Neural progenitor cell (in vitro differentiated cells): ENCODE measurements at regions not wholly inside any gene's neighbourhood (a gene's known extent, or its start where the extent isn't known, plus 50 kb on each side); places are given as distances from the start of the nearest gene placed in this dataset.

ENCODE experiments used
- EZH2 ChIP-seq: fragments of 200-600 bp; sonication (generic); IDR thresholded peaks from 2 replicates; pipeline ENCODE4 v1.6.1; 2017; ENCODE audit warnings: antibody characterized with exemption, mild to moderate bottlenecking, moderate library complexity
- EZH2phosphoT487 ChIP-seq: fragments of 200-600 bp; sonication (generic); IDR thresholded peaks from 2 replicates; pipeline ENCODE4 v1.6.1; 2017; ENCODE audit warnings: antibody characterized with exemption
- TF ChIP-seq, protein P1 (sequence below): fragments of 200-600 bp; sonication (generic); IDR thresholded peaks from 2 replicates; pipeline ENCODE4 v1.5.1; 2017; ENCODE audit warnings: antibody characterized with exemption, mild to moderate bottlenecking

DNA sequence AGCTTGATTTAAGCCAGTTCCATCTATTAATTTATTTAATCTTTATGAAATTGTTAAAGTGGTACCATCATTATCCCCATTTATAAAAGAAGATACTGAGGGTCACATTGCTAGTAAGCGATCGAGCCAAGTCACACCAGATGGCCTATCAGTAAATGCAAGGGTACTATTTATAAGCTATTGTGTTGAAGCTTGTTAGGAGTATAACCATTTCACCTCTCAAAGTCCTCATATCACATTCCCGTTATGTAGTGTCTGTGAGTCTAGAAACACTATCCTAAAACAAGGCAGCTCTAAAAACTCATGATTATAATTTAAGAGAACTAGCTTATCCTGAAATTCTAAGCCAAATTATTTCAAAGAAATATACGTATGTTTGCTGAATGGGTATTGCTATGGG is 1161.8 kb downstream of the EFNA5 start:
- TF ChIP-seq EZH2phosphoT487 (no peak), EZH2 (no peak)
- TF ChIP-seq, protein P1, sequence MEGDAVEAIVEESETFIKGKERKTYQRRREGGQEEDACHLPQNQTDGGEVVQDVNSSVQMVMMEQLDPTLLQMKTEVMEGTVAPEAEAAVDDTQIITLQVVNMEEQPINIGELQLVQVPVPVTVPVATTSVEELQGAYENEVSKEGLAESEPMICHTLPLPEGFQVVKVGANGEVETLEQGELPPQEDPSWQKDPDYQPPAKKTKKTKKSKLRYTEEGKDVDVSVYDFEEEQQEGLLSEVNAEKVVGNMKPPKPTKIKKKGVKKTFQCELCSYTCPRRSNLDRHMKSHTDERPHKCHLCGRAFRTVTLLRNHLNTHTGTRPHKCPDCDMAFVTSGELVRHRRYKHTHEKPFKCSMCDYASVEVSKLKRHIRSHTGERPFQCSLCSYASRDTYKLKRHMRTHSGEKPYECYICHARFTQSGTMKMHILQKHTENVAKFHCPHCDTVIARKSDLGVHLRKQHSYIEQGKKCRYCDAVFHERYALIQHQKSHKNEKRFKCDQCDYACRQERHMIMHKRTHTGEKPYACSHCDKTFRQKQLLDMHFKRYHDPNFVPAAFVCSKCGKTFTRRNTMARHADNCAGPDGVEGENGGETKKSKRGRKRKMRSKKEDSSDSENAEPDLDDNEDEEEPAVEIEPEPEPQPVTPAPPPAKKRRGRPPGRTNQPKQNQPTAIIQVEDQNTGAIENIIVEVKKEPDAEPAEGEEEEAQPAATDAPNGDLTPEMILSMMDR, result no peak
